HG03460 (cell line): ENCODE measurements at regions not wholly inside any gene's neighbourhood (a gene's known extent, or its start where the extent isn't known, plus 50 kb on each side); places are given as distances from the start of the nearest gene placed in this dataset.
"Not testable (repeated sequence)": the region's sequence is repeated elsewhere in the genome, so short reads cannot be mapped to it uniquely, and the experiment has no call there.

Source experiments
- ATAC-seq: cut with Tn5 transposase; IDR thresholded peaks from one replicate; pipeline ENCODE4 v1.9.1; 2021; ENCODE audit not compliant: unreplicated experiment

- no peak for ATAC-seq
These were observed 258.6 kb downstream of the STIM2 start for GRCh38 chr4:27119239-27119638.

GRCh38 chr4:27121830-27122229 is 261.2 kb downstream of the STIM2 start:
- no peak for ATAC-seq

GRCh38 chr4:27123123-27123768 is 262.6 kb downstream of the STIM2 start:
- ATAC-seq = no peak

GRCh38 chr4:27123769-27124124 is 263.1 kb downstream of the STIM2 start:
- no peak for ATAC-seq

- not testable (repeated sequence) for ATAC-seq
These were observed 266.3 kb downstream of the STIM2 start for GRCh38 chr4:27126895-27127294.

- no peak for ATAC-seq
These were observed 267.8 kb downstream of the STIM2 start for GRCh38 chr4:27128443-27128842.

GRCh38 chr4:27129871-27130366 is 269.3 kb downstream of the STIM2 start:
- ATAC-seq = no peak

- no peak for ATAC-seq
These were observed 271.9 kb downstream of the STIM2 start for GRCh38 chr4:27132497-27132896.

- no peak for ATAC-seq
These were observed 279.8 kb downstream of the STIM2 start for GRCh38 chr4:27140486-27140885.

GRCh38 chr4:27141530-27141929 is 280.9 kb downstream of the STIM2 start:
- ATAC-seq = no peak

GRCh38 chr4:27142841-27143240 is 282.2 kb downstream of the STIM2 start:
- no peak for ATAC-seq

- no peak for ATAC-seq
These were observed 285.0 kb downstream of the STIM2 start for GRCh38 chr4:27145597-27145996.

GRCh38 chr4:27148211-27148895 is 287.7 kb downstream of the STIM2 start:
- ATAC-seq = no peak

GRCh38 chr4:27149541-27150212 is 289.0 kb downstream of the STIM2 start:
- no peak for ATAC-seq

GRCh38 chr4:27152703-27153102 is 292.1 kb downstream of the STIM2 start:
- no peak for ATAC-seq

GRCh38 chr4:27154706-27155105 is 294.1 kb downstream of the STIM2 start:
- no peak for ATAC-seq

GRCh38 chr4:27161191-27161590 is 300.6 kb downstream of the STIM2 start:
- no peak for ATAC-seq

GRCh38 chr4:27168783-27169182 is 308.1 kb downstream of the STIM2 start:
- no peak for ATAC-seq

GRCh38 chr4:27173280-27173679 is 312.6 kb downstream of the STIM2 start:
- no peak for ATAC-seq

- ATAC-seq = no peak
These were observed 315.8 kb downstream of the STIM2 start for GRCh38 chr4:27176400-27176799.

- ATAC-seq = no peak
These were observed 316.2 kb downstream of the STIM2 start for GRCh38 chr4:27176881-27177280.

GRCh38 chr4:27178061-27178460 is 317.4 kb downstream of the STIM2 start:
- ATAC-seq = no peak
